Heart right ventricle (tissue), 16 donors: ENCODE measurements at regions not wholly inside any gene's neighbourhood (a gene's known extent, or its start where the extent isn't known, plus 50 kb on each side); places are given as distances from the start of the nearest gene placed in this dataset.

Experiments used
- ATAC-seq, 8 donors: fragments of 200-7000 bp; cut with Tn5 transposase; one replicate each; pipeline ENCODE4 v1.9.1; 2020; ENCODE audit warnings: mild to moderate bottlenecking in 8 of 8, moderate library complexity in 8 of 8, moderate number of reproducible peaks in 1 of 8
- DNase-seq, 2 donors: peaks; one replicate each; pipeline ENCODE4 v3.0.0-alpha.2; 2020
- H3K27ac ChIP-seq, 10 donors: fragments of 200-600 bp; sonication (generic) in 2 of 10; one replicate each; pipeline versions ENCODE4 v1.5.0 to v1.8.0; 2020 to 2022; ENCODE audit warnings: mild to moderate bottlenecking in 3 of 10
- H3K27me3 ChIP-seq, 7 donors: fragments of 200-600 bp; one replicate each; pipeline ENCODE4 v1.8.0; 2021 to 2022; ENCODE audit warnings: mild to moderate bottlenecking in 2 of 7
- H3K36me3 ChIP-seq, 9 donors: fragments of 200-600 bp; sonication (generic) in 1 of 9; one replicate each; pipeline versions ENCODE4 v1.5.0 to v1.8.0; 2020 to 2022; ENCODE audit warnings: mild to moderate bottlenecking in 2 of 9
- H3K4me1 ChIP-seq, 9 donors: fragments of 200-600 bp; sonication (generic) in 1 of 9; one replicate each; pipeline versions ENCODE4 v1.5.0 to v1.8.0; 2020 to 2022; ENCODE audit warnings: mild to moderate bottlenecking in 4 of 9
- H3K4me3 ChIP-seq, 10 donors: fragments of 200-600 bp; sonication (generic) in 2 of 10; one replicate each; pipeline versions ENCODE4 v1.5.0 to v1.8.0; 2020 to 2022; ENCODE audit warnings: mild to moderate bottlenecking in 7 of 10, moderate library complexity in 2 of 10
- H3K9me3 ChIP-seq, 11 donors: fragments of 200-600 bp in 10 of 11; sonication (generic) in 2 of 11; one replicate each; pipeline versions ENCODE4 v1.5.0 to v1.8.0; 2013 to 2022; ENCODE audit warnings: mild to moderate bottlenecking in 2 of 11, control low read depth in 1 of 11, moderate library complexity in 1 of 11
- CTCF ChIP-seq, 9 donors: fragments of 200-600 bp; sonication (generic) in 2 of 9; IDR thresholded peaks; one replicate each; pipeline versions ENCODE4 v1.5.0 to v1.8.0; 2021 to 2022; ENCODE audit warnings: antibody characterized with exemption in 9 of 9, mild to moderate bottlenecking in 5 of 9, moderate library complexity in 1 of 9
- WGBS, 2 donors: extraction: QIAGEN DNeasy Blood & Tissue Kit; methylation state at CpG; one replicate each; pipeline ENCODE4 v1.1.7; 2013; ENCODE audit warnings: inconsistent platforms in 1 of 2; 5-methylcytosine and 5-hydroxymethylcytosine counted together
- intact Hi-C, 10 donors: fragments of 100-400 bp; cut with DNase I; formaldehyde crosslinking; loops; one replicate each; pipeline versions ENCODE4 v1.11.1 to v1.14.2; 2022
- donor health status: Arrhythmogenic right ventricular cardiomyopathy.
- donor health status: ischemic (EF 13 %, LVEDD 7.1; RV severe dilation, severe dysfunction).
- donor health status: healthy with polysubstance abuse.
- donor health status: DM: no; HTN: yes; CAD: no.
- donor health status: DM: no; HTN: no; CAD: no.
- donor health status: ischemic (EF 25% LVEDD 6.9; RV normal size, moderate dysfunction).
- donor health status: ischemic (EF 25% LVEDD 5.7; RV mildly dilated, moderate dysfunction).
- donor health status: healthy.
- donor health status: DM: yes; HTN: yes; CAD: no.
- donor health status: Ischemic cardiomyopathy.
- donor health status: ischemic (EF 35%, LVEDD 5.7; RV mildly dilated, moderate dysfunction).
- donor health status: nonischemic (EF 11% LVEDD 7.7; RV severe dilation, severe dysfunction).
- donor health status: DM: yes; HTN: yes; CAD: no.
- donor health status: PGD.
- donor health status: ischemic (EF 29% LVEDD 5.4; RV normal size, mild dysfunction).
- donor health status: nonischemic (EF 23%, LVEDD 6.1; RV moderate dilation, normal function).

GRCh38 chr1:61538228-61538627, 186.7 kb downstream of the TM2D1 start:
- intact Hi-C loops, result no loop called here
- Histone ChIP-seq H3K27ac (no peak overlapping the region), H3K4me3 (no peak overlapping the region), H3K36me3 (no peaks in the 10 kb centered on the region), H3K27me3 (no peaks in the 10 kb centered on the region), H3K4me1 (no peaks in the 10 kb centered on the region), H3K9me3 (peaks cover 0 to 14% (median 0%) of the 10 kb centered on the region in 11 donors)
- DNase-seq (no peak), ATAC-seq (no peak)
- 86% methylated on average over 4 of the region's 4 CpGs for WGBS, 2 donors
- TF ChIP-seq CTCF (IDR thresholded peaks at IDR 0.05), result no peak

- intact Hi-C loops, result no loop called here
- no peak for DNase-seq
- Histone ChIP-seq H3K4me1 (no peaks in the 10 kb centered on the region), H3K36me3 (no peaks in the 10 kb centered on the region), H3K9me3 (peaks cover 0 to 3% (median 0%) of the 10 kb centered on the region in 11 donors), H3K27me3 (no peaks in the 10 kb centered on the region), H3K27ac (no peak overlapping the region), H3K4me3 (no peak overlapping the region)
- no peak for TF ChIP-seq CTCF (IDR thresholded peaks at IDR 0.05)
- ATAC-seq, result no peak
- 89 to 96% methylated on average over 3 of the region's 3 CpGs for WGBS, 2 donors
Measured at GRCh38 chr1:61536174-61537108, 188.5 kb downstream of the TM2D1 start.

- H3K27me3 ChIP-seq, result no peaks in the 10 kb centered on the region
- peaks cover 0 to 3% (median 0%) of the 10 kb centered on the region in 11 donors for H3K9me3 ChIP-seq
- 98 to 100% methylated on average over 1 of the region's 1 CpG for WGBS, 2 donors
- DNase-seq (no peak), ATAC-seq (no peak)
- H3K36me3 ChIP-seq, result no peaks in the 10 kb centered on the region
- TF ChIP-seq CTCF (IDR thresholded peaks at IDR 0.05), result no peak
- no peak overlapping the region for H3K27ac ChIP-seq
- intact Hi-C loops, result no loop called here
- no peak overlapping the region for H3K4me3 ChIP-seq
- no peaks in the 10 kb centered on the region for H3K4me1 ChIP-seq
Measured at GRCh38 chr1:61534847-61535246, 190.1 kb downstream of the TM2D1 start.

GRCh38 chr1:61533546-61533945, 191.4 kb downstream of the TM2D1 start:
- Histone ChIP-seq H3K36me3 (no peaks in the 10 kb centered on the region), H3K4me3 (no peak overlapping the region), H3K27me3 (no peaks in the 10 kb centered on the region), H3K9me3 (peaks cover 0 to 3% (median 0%) of the 10 kb centered on the region in 11 donors), H3K27ac (no peak overlapping the region), H3K4me1 (no peaks in the 10 kb centered on the region)
- intact Hi-C loops, result no loop called here
- no peak for DNase-seq
- no peak for TF ChIP-seq CTCF (IDR thresholded peaks at IDR 0.05)
- 76 to 86% methylated on average over 1 of the region's 1 CpG for WGBS, 2 donors
- no peak for ATAC-seq
